ENCODE measurements at regions not wholly inside any gene's neighbourhood (a gene's known extent, or its start where the extent isn't known, plus 50 kb on each side); places are given as distances from the start of the nearest gene placed in this dataset.
A peak's percentile ranks its signal among the peaks of the same experiment; 100 is the strongest.

GRCh38 chr13:106996867-106997618, 429.1 kb upstream of the ARGLU1 start:
- Histone ChIP-seq H3K4me2 (peak overlapping the region; percentile 12), H3K27ac (peak overlapping the region; percentile 68), H2AFZ (no peak overlapping the region), H3K4me3 (no peak overlapping the region), H3K27me3 (no peaks in the 10 kb centered on the region), H4K20me1 (ENCODE audit: insufficient read depth, poor library complexity, severe bottlenecking) (no peaks in the 10 kb centered on the region), H3K36me3 (replicated peaks; ENCODE audit: insufficient read depth, low read depth) (no peaks in the 10 kb centered on the region), H3K4me1 (ENCODE audit: insufficient read depth) (peaks cover 19% of the 10 kb centered on the region), H3K9me2 (replicated peaks; ENCODE audit: insufficient read depth) (no peaks in the 10 kb centered on the region), H3K79me2 (no peaks in the 10 kb centered on the region), H3K9me3 (ENCODE audit: low read depth) (no peaks in the 10 kb centered on the region)
- no peak for DNase-seq (ENCODE audit: low spot score)
- whole genome bisulfite sequencing (ENCODE audit: low lambda C conversion rate, missing lambda C conversion rate) = 32% methylated on average over 2 of the region's 2 CpGs
- no peak for TF ChIP-seq EZH2 (IDR thresholded peaks at IDR 0.05; ENCODE audit: borderline replicate concordance)
- TF ChIP-seq EZH2phosphoT487 (IDR thresholded peaks at IDR 0.05; ENCODE audit: low read depth, severe bottlenecking, unreplicated experiment) = no peak
- TF ChIP-seq CTCF (IDR thresholded peaks at IDR 0.05; ENCODE audit: poor library complexity) = no peak

- no peaks in the 10 kb centered on the region for H3K36me3 ChIP-seq (replicated peaks; ENCODE audit: insufficient read depth, low read depth)
- DNase-seq (ENCODE audit: low spot score) = no peak
- no peaks in the 10 kb centered on the region for H3K9me3 ChIP-seq (ENCODE audit: low read depth)
- H3K27me3 ChIP-seq = no peaks in the 10 kb centered on the region
- no peaks in the 10 kb centered on the region for H4K20me1 ChIP-seq (ENCODE audit: insufficient read depth, poor library complexity, severe bottlenecking)
- H3K9me2 ChIP-seq (replicated peaks; ENCODE audit: insufficient read depth) = no peaks in the 10 kb centered on the region
- no peak overlapping the region for H3K27ac ChIP-seq
- no peak for TF ChIP-seq EZH2phosphoT487 (IDR thresholded peaks at IDR 0.05; ENCODE audit: low read depth, severe bottlenecking, unreplicated experiment)
- no peak for TF ChIP-seq CTCF (IDR thresholded peaks at IDR 0.05; ENCODE audit: poor library complexity)
- TF ChIP-seq EZH2 (IDR thresholded peaks at IDR 0.05; ENCODE audit: borderline replicate concordance) = no peak
- H3K4me2 ChIP-seq = no peak overlapping the region
- peaks cover 13% of the 10 kb centered on the region for H3K4me1 ChIP-seq (ENCODE audit: insufficient read depth)
- H3K79me2 ChIP-seq = no peaks in the 10 kb centered on the region
- H2AFZ ChIP-seq = no peak overlapping the region
- WGBS (ENCODE audit: low lambda C conversion rate, missing lambda C conversion rate) = 97% methylated on average over 1 of the region's 1 CpG
- no peak overlapping the region for H3K4me3 ChIP-seq
Observed at GRCh38 chr13:106990594-106990993, 422.7 kb upstream of the ARGLU1 start.

GRCh38 chr13:106989876-106990275, 421.9 kb upstream of the ARGLU1 start:
- Histone ChIP-seq H3K4me3 (no peak overlapping the region), H3K9me3 (ENCODE audit: low read depth) (no peaks in the 10 kb centered on the region), H3K4me2 (no peak overlapping the region), H3K27me3 (no peaks in the 10 kb centered on the region), H3K79me2 (no peaks in the 10 kb centered on the region), H3K4me1 (ENCODE audit: insufficient read depth) (peaks cover 13% of the 10 kb centered on the region), H3K9me2 (replicated peaks; ENCODE audit: insufficient read depth) (no peaks in the 10 kb centered on the region), H3K27ac (no peak overlapping the region), H4K20me1 (ENCODE audit: insufficient read depth, poor library complexity, severe bottlenecking) (no peaks in the 10 kb centered on the region), H3K36me3 (replicated peaks; ENCODE audit: insufficient read depth, low read depth) (no peaks in the 10 kb centered on the region), H2AFZ (no peak overlapping the region)
- DNase-seq (ENCODE audit: low spot score) = no peak
- WGBS (ENCODE audit: low lambda C conversion rate, missing lambda C conversion rate) = 83% methylated on average over 3 of the region's 3 CpGs
- TF ChIP-seq EZH2 (IDR thresholded peaks at IDR 0.05; ENCODE audit: borderline replicate concordance) (no peak), CTCF (IDR thresholded peaks at IDR 0.05; ENCODE audit: poor library complexity) (no peak), EZH2phosphoT487 (IDR thresholded peaks at IDR 0.05; ENCODE audit: low read depth, severe bottlenecking, unreplicated experiment) (no peak)

Data from hepatocyte (in vitro differentiated cells).